ENCODE measurements at regions not wholly inside any gene's neighbourhood (a gene's known extent, or its start where the extent isn't known, plus 50 kb on each side); places are given as distances from the start of the nearest gene placed in this dataset.

DNA sequence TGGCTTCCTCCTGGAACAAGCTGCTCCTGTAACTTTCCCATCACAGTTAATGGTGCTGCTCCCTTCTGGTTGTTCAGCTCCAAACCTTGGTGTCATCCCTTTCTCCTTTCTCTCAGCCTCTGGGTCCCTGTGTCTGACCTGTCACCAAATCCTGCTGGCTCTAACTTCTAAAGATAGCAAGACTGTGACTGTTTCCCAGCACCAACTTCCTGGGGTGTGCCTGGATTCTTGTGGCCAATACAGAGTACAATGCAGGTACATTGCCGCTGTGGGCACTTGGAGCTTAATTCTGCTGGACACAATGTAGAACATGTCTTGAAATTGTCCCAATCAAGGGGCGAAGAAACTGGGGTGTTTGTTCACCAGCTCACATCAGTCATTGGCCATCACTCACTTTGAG lies 156.7 kb upstream of the CSF3R start:
- H3K36me3 ChIP-seq (ENCODE audit: low read depth, missing control alignments), result no peaks in the 10 kb centered on the region
- intact Hi-C loops (cut with DNase I; ENCODE audit: low total_unique reads), result no loop called here
- WGBS, 2 donors, result 94 to 97% methylated on average over 2 of the region's 2 CpGs
- H3K9me3 ChIP-seq, result no peaks in the 10 kb centered on the region
- H3K4me1 ChIP-seq, result no peaks in the 10 kb centered on the region
- H3K4me3 ChIP-seq, result no peak overlapping the region
- TF ChIP-seq, protein P1, sequence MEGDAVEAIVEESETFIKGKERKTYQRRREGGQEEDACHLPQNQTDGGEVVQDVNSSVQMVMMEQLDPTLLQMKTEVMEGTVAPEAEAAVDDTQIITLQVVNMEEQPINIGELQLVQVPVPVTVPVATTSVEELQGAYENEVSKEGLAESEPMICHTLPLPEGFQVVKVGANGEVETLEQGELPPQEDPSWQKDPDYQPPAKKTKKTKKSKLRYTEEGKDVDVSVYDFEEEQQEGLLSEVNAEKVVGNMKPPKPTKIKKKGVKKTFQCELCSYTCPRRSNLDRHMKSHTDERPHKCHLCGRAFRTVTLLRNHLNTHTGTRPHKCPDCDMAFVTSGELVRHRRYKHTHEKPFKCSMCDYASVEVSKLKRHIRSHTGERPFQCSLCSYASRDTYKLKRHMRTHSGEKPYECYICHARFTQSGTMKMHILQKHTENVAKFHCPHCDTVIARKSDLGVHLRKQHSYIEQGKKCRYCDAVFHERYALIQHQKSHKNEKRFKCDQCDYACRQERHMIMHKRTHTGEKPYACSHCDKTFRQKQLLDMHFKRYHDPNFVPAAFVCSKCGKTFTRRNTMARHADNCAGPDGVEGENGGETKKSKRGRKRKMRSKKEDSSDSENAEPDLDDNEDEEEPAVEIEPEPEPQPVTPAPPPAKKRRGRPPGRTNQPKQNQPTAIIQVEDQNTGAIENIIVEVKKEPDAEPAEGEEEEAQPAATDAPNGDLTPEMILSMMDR (IDR thresholded peaks at IDR 0.05), result no peak
- TF ChIP-seq POLR2A (IDR thresholded peaks at IDR 0.05), result no peak
- no peaks in the 10 kb centered on the region for H3K27me3 ChIP-seq
- no peak for DNase-seq
- no peak overlapping the region for H3K27ac ChIP-seq

DNA sequence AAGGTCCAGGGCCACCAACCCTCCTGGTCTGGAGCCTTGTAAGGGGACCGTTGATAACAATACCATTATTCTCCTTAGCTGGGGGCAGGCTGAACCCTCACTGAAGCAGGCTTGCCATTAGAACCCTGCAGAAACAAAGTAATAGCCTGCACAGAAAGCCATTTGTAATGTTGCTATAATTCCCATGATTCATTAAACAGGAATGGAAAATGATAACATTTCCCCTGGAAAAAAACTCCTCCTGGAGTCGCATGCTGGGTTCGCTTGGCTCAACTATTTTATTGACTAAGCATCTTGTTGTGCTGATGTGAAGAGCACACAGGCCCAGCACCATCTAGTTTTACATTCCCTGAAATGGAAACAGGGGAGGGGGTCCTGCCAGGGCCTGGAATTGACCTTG lies 155.6 kb upstream of the CSF3R start:
- intact Hi-C loops (cut with DNase I; ENCODE audit: low total_unique reads), result no loop called here
- no peak for DNase-seq

DNA sequence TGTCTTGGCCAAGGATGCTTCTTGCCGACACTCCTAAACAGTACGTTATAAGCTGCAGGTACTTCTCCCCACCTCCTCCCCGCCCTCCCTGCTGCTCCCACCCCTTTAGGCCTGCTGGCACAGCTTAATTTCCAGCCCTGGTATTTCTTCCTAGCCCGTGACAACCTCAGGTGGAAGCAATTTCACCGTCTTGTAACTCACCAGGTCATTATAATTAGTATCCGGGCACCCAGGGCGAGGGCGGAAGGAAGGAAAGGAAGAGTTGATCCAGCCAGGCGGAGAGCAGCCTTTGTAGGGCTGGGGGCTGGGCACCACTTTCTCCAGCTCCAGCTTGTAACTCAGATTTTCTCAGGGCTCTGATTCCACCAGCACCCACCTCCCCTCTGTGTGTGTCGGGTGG lies 153.5 kb upstream of the CSF3R start:
- no peak for TF ChIP-seq POLR2A (IDR thresholded peaks at IDR 0.05)
- TF ChIP-seq, protein P1 (IDR thresholded peaks at IDR 0.05), result no peak
- intact Hi-C loops (cut with DNase I; ENCODE audit: low total_unique reads), result no loop called here
- Histone ChIP-seq H3K4me3 (no peak overlapping the region), H3K4me1 (no peaks in the 10 kb centered on the region), H3K36me3 (ENCODE audit: low read depth, missing control alignments) (no peaks in the 10 kb centered on the region), H3K9me3 (no peaks in the 10 kb centered on the region), H3K27ac (no peak overlapping the region), H3K27me3 (no peaks in the 10 kb centered on the region)
- no peak for DNase-seq
- WGBS, 2 donors, result 88 to 93% methylated on average over 10 of the region's 10 CpGs

More for the DNA sequence above, 155.6 kb upstream of the CSF3R start:
- no peak overlapping the region for H3K27ac ChIP-seq
- no peak for TF ChIP-seq POLR2A (IDR thresholded peaks at IDR 0.05)
- TF ChIP-seq, protein P1 (IDR thresholded peaks at IDR 0.05), result no peak
- H3K36me3 ChIP-seq (ENCODE audit: low read depth, missing control alignments), result no peaks in the 10 kb centered on the region
- H3K4me1 ChIP-seq, result no peaks in the 10 kb centered on the region
- 54 to 61% methylated on average over 3 of the region's 3 CpGs for WGBS, 2 donors
- no peaks in the 10 kb centered on the region for H3K27me3 ChIP-seq
- H3K9me3 ChIP-seq, result no peaks in the 10 kb centered on the region
- H3K4me3 ChIP-seq, result no peak overlapping the region

DNA sequence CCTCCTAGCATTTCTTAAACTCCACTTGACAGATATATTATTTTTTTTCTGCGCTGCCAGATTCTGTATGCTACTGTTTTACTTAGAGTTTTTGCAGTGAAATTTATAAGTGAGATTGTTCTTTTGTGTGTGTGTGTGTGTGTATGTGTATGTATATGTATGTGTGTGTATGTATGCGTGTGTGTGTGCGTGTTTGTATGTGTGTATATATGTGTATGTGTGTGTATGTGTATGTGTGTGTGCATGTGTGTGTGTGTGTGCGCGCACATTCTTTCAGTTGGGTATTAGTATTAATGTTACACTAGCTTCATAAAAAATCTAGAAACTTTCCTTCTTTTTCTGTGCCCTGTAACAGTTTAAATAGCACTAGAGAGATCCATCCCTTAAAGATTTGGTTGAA lies 152.6 kb upstream of the CSF3R start:
- no peak for DNase-seq
- Histone ChIP-seq H3K27ac (no peak overlapping the region), H3K27me3 (no peaks in the 10 kb centered on the region), H3K4me1 (no peaks in the 10 kb centered on the region), H3K9me3 (no peaks in the 10 kb centered on the region), H3K36me3 (ENCODE audit: low read depth, missing control alignments) (no peaks in the 10 kb centered on the region), H3K4me3 (no peak overlapping the region)
- 92 to 97% methylated on average over 5 of the region's 5 CpGs for WGBS, 2 donors
- no peak for TF ChIP-seq POLR2A (IDR thresholded peaks at IDR 0.05)
- TF ChIP-seq, protein P1 (IDR thresholded peaks at IDR 0.05), result no peak
- intact Hi-C loops (cut with DNase I; ENCODE audit: low total_unique reads), result no loop called here

DNA sequence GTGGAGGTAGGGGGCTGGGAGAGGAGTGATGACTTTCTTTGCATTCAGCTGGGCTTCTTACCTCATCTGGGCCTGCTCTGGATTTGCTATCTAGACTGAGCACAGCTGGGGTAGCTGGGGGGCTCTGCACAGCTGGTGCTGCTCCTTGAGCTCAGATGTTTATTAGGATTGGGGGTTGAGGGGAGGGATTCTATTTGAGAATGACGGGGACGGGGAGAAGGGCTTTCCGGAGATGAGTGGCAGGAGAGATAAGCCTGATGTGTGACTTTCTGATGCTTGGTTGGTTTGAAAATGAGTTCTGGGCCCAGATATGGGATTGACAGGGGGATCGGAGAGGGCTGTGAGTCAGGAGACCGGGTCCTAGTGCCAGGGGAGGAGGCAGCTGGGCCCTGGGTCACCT lies 146.1 kb upstream of the CSF3R start:
- WGBS, 2 donors, result 82 to 85% methylated on average over 5 of the region's 5 CpGs
- no peaks in the 10 kb centered on the region for H3K27me3 ChIP-seq

More for the DNA sequence above, 146.1 kb upstream of the CSF3R start:
- TF ChIP-seq POLR2A (IDR thresholded peaks at IDR 0.05), result no peak
- TF ChIP-seq, protein P1 (IDR thresholded peaks at IDR 0.05), result no peak
- H3K27ac ChIP-seq, result no peak overlapping the region
- no peak overlapping the region for H3K4me3 ChIP-seq
- H3K36me3 ChIP-seq (ENCODE audit: low read depth, missing control alignments), result no peaks in the 10 kb centered on the region
- no peaks in the 10 kb centered on the region for H3K4me1 ChIP-seq
- no peaks in the 10 kb centered on the region for H3K9me3 ChIP-seq
- no peak for DNase-seq
- intact Hi-C loops (cut with DNase I; ENCODE audit: low total_unique reads), result no loop called here

Data from testis (tissue), 2 donors.